Astrocyte (in vitro differentiated cells and primary cell): ENCODE measurements at regions not wholly inside any gene's neighbourhood (a gene's known extent, or its start where the extent isn't known, plus 50 kb on each side); places are given as distances from the start of the nearest gene placed in this dataset.

Source experiments
- DNase-seq: peaks from one replicate; pipeline ENCODE4 v3.0.0-alpha.2; 2010; ENCODE audit warnings: low read depth
- FAIRE-seq: peaks from 2 replicates; lab custom pipeline; 2011; peaks lifted over from hg19 to GRCh38; lab: Jason Lieb, UNC
- H2AFZ ChIP-seq: 2 replicates; pipeline ENCODE4 v1.6.0; 2012; ENCODE audit warnings: low read depth, low read length, inconsistent platforms
- H3K27ac ChIP-seq: 2 replicates; pipeline ENCODE4 v1.5.1; 2011; ENCODE audit warnings: low read depth, low read length, inconsistent platforms
- H3K27me3 ChIP-seq: 2 replicates; pipeline ENCODE4 v1.6.0; 2011; ENCODE audit warnings: low read length, inconsistent platforms; ENCODE audit not compliant: insufficient read depth
- H3K36me3 ChIP-seq: 2 replicates; pipeline ENCODE4 v1.5.1; 2011; ENCODE audit warnings: low read length, inconsistent platforms; ENCODE audit not compliant: insufficient read depth
- H3K4me1 ChIP-seq: 2 replicates; pipeline ENCODE4 v1.5.1; 2011; ENCODE audit warnings: low read length, inconsistent platforms; ENCODE audit not compliant: insufficient read depth
- H3K4me2 ChIP-seq: 2 replicates; pipeline ENCODE4 v1.6.0; 2012; ENCODE audit warnings: low read length, inconsistent platforms
- H3K4me3 ChIP-seq: 2 replicates; pipeline ENCODE4 v1.5.1; 2011; ENCODE audit warnings: low read depth, mild to moderate bottlenecking, low read length, inconsistent platforms; ENCODE audit not compliant: insufficient read depth
- H3K79me2 ChIP-seq: 2 replicates; pipeline ENCODE4 v1.6.0; 2012; ENCODE audit warnings: mild to moderate bottlenecking, low read length, inconsistent platforms; ENCODE audit not compliant: insufficient read depth
- H3K9ac ChIP-seq: 2 replicates; pipeline ENCODE4 v1.6.0; 2012; ENCODE audit warnings: mild to moderate bottlenecking, low read length, inconsistent platforms
- H3K9me3 ChIP-seq: 2 replicates; pipeline ENCODE4 v1.5.1; 2012; ENCODE audit warnings: low read depth, mild to moderate bottlenecking, low read length, inconsistent platforms; ENCODE audit not compliant: insufficient read depth
- H4K20me1 ChIP-seq: 2 replicates; pipeline ENCODE4 v1.6.0; 2012; ENCODE audit warnings: low read length, inconsistent platforms; ENCODE audit not compliant: insufficient read depth
- H3K27ac Mint-ChIP-seq: one replicate; pipeline ENCODE4 v1.8.0; 2021; ENCODE audit warnings: mild to moderate bottlenecking, mixed read lengths; ENCODE audit not compliant: unreplicated experiment
- H3K27me3 Mint-ChIP-seq: one replicate; pipeline ENCODE4 v1.8.0; 2021; ENCODE audit warnings: low read depth, mixed read lengths; ENCODE audit not compliant: unreplicated experiment
- H3K36me3 Mint-ChIP-seq: one replicate; pipeline ENCODE4 v1.8.0; 2021; ENCODE audit warnings: low read depth, mixed read lengths; ENCODE audit not compliant: unreplicated experiment
- H3K4me1 Mint-ChIP-seq: one replicate; pipeline ENCODE4 v1.8.0; 2021; ENCODE audit warnings: low read depth, mixed read lengths; ENCODE audit not compliant: unreplicated experiment
- H3K4me3 Mint-ChIP-seq: one replicate; pipeline ENCODE4 v1.8.0; 2021; ENCODE audit warnings: mild to moderate bottlenecking, moderate library complexity, mixed read lengths; ENCODE audit not compliant: unreplicated experiment
- H3K9me3 Mint-ChIP-seq: one replicate; pipeline ENCODE4 v1.8.0; 2021; ENCODE audit warnings: mild to moderate bottlenecking, mixed read lengths; ENCODE audit not compliant: unreplicated experiment
- CTCF ChIP-seq: IDR thresholded peaks from 2 replicates; pipeline ENCODE4 v1.5.1; 2011; ENCODE audit warnings: low read depth, mild to moderate bottlenecking, inconsistent platforms, low read length, moderate library complexity; ENCODE audit not compliant: insufficient read depth
- EZH2 ChIP-seq: IDR thresholded peaks from 2 replicates; pipeline ENCODE4 v1.6.1; 2012; ENCODE audit warnings: mild to moderate bottlenecking, low read length, inconsistent platforms; ENCODE audit not compliant: insufficient read depth

DNA sequence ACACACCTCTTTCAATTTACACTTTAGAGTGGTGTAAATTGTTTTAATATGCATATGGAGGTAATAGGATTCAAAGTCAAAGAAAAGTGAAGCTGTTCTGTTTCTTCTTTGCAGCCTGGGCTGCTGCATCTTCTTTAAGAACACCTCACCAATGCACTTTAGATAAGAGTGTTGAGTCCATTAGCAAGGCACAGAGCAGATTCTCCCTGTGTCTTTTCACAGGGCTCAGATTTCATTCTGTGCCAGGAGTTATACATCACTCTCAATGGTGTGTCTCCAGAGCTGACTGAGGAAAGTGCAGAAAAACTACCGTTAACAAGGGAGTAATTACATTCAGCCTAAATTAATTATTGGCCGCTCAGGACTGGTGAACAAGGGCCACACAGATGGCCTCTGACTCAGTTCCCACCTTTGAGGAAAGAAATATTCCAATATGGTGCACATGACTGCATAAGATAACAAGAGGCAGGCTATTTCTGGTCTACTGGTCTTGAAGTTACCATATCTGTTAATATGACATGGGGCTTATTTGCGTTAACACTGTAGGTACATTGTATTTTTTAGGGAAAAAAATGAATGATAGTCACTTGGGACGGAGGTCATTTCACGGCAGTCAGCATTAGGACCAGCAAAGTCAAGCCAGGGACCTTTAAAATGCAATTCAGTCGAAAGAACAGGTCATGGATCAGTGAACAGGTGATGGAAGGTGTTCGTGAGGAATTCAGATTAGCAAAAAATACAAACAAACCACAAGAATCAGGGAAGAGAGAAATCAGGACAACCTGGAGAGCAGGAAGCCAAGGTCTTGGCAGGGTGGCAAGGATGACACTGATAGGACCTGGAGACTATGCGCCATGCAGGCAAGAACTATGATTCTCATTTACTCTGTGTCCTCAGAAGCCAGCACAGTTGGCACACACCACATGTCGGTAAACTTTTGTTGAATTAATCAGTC lies 203.7 kb downstream of the TBX18 start:
- no peak for DNase-seq
- Histone ChIP-seq H3K4me2 (no peak overlapping the region), H3K79me2 (no peaks in the 10 kb centered on the region), H3K9ac (no peak overlapping the region), H3K9me3 (no peaks in the 10 kb centered on the region), H3K4me1 (no peaks in the 10 kb centered on the region), H2AFZ (no peak overlapping the region), H3K27ac (no peak overlapping the region), H3K27me3 (no peaks in the 10 kb centered on the region), H4K20me1 (no peaks in the 10 kb centered on the region), H3K4me3 (no peak overlapping the region), H3K36me3 (no peaks in the 10 kb centered on the region)
- H3K36me3 Mint-ChIP-seq, result no peaks in the 10 kb centered on the region
- peaks cover 3% of the 10 kb centered on the region for H3K4me1 Mint-ChIP-seq
- H3K27ac Mint-ChIP-seq, result no peak overlapping the region
- FAIRE-seq, result no peak
- H3K9me3 Mint-ChIP-seq, result no peaks in the 10 kb centered on the region
- TF ChIP-seq CTCF (no peak), EZH2 (no peak)
- no peaks in the 10 kb centered on the region for H3K27me3 Mint-ChIP-seq
- H3K4me3 Mint-ChIP-seq, result no peak overlapping the region

DNA sequence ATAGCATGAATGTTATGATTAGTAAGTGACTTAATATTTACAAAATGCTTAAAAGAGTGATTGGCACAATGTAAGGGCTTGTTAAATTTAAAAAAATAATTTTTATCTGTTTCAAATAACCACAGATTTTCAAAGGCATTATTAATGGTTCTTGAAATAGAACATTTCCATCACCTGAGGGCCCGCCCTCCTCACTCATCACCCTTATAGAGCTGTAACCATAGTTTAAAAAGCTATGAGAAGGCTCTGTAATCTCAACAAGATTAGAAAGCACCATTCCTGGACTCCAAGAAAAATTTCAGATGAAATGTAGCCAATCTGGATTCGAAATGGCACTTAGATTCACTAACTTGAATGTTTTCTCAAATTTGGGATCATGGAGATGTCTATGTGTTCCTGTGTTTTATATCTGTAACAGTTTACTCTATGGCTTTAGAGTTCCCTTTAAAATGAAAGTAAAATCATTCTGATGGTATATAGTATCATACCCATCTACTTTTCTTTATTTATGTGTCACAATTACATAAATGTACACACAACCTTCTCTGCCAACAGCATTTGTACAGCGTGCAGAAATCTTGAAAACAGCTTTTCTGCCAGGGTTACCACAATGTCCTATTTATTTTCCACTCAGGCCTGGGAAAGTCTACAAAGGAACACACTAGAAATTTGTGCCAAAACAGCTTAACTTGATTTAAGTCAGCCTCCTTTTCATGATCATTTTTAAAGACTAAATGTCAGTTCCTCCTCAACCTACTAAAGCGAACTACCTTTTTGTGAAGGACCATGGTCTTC lies 207.7 kb downstream of the TBX18 start:
- H3K27ac Mint-ChIP-seq, result no peak overlapping the region
- Histone ChIP-seq H3K4me1 (no peaks in the 10 kb centered on the region), H3K9me3 (no peaks in the 10 kb centered on the region), H4K20me1 (no peaks in the 10 kb centered on the region), H3K4me3 (no peak overlapping the region), H3K36me3 (no peaks in the 10 kb centered on the region), H3K27me3 (no peaks in the 10 kb centered on the region), H3K27ac (no peak overlapping the region), H3K9ac (no peak overlapping the region), H2AFZ (no peak overlapping the region), H3K79me2 (no peaks in the 10 kb centered on the region), H3K4me2 (no peak overlapping the region)
- FAIRE-seq, result no peak
- no peak overlapping the region for H3K4me3 Mint-ChIP-seq
- TF ChIP-seq CTCF (no peak), EZH2 (no peak)
- H3K36me3 Mint-ChIP-seq, result peaks cover 2% of the 10 kb centered on the region
- no peaks in the 10 kb centered on the region for H3K9me3 Mint-ChIP-seq
- H3K4me1 Mint-ChIP-seq, result peaks cover 3% of the 10 kb centered on the region
- no peaks in the 10 kb centered on the region for H3K27me3 Mint-ChIP-seq
- DNase-seq, result no peak
